GM12878 (cell line): ENCODE measurements at regions not wholly inside any gene's neighbourhood (a gene's known extent, or its start where the extent isn't known, plus 50 kb on each side); places are given as distances from the start of the nearest gene placed in this dataset.

Source experiments
- ATAC-seq: fragments of 200-7000 bp; cut with Tn5 transposase; 3 replicates; pipeline ENCODE4 v1.9.1; 2020; ENCODE audit warnings: mild to moderate bottlenecking, moderate library complexity
- BruUV-seq: library from RNA; stranded (reverse); fragments of 400-500 nt; replicated peaks from 2 replicates; lab custom pipeline; 2021; lab: Mats Ljungman, UMichigan
- CTCF ChIA-PET: fragments of 300-600 bp; sonication (Branson Sonifier 250); formaldehyde crosslinking; extraction: SDS; loops from one replicate; lab custom pipeline; 2021; ENCODE audit warnings: inconsistent platforms; lab: Yijun Ruan, JAX
- POLR2A ChIA-PET: fragments of 350-600 bp; formaldehyde crosslinking; extraction: SDS; loops from one replicate; lab custom pipeline; 2021; ENCODE audit warnings: inconsistent platforms; lab: Charles Lee
- RAD21 ChIA-PET: fragments of 300-600 bp; sonication (Branson Sonifier 250); formaldehyde crosslinking; loops from one replicate; lab custom pipeline; 2023; ENCODE audit warnings: antibody characterized with exemption; ENCODE audit not compliant: unreplicated experiment; lab: Charles Lee
- SMC1A ChIA-PET: fragments of 300-600 bp; sonication (Branson Sonifier 250); formaldehyde crosslinking; loops from one replicate; lab custom pipeline; 2023; ENCODE audit not compliant: unreplicated experiment, uncharacterized antibody; lab: Charles Lee
- DNase-seq: peaks from one replicate; pipeline ENCODE4 v3.0.0-alpha.2; 2011; ENCODE audit warnings: low read depth, low spot score
- FAIRE-seq: peaks from 3 replicates; lab custom pipeline; 2011; peaks lifted over from hg19 to GRCh38; lab: Jason Lieb, UNC
- H2AFZ ChIP-seq: 2 replicates; pipeline ENCODE4 v1.6.0; 2011; ENCODE audit warnings: low read depth, low read length, control low read depth; ENCODE audit not compliant: control insufficient read depth
- H3K27ac ChIP-seq: 2 replicates; pipeline ENCODE4 v1.5.1; 2011; ENCODE audit warnings: control low read depth; ENCODE audit not compliant: control insufficient read depth, insufficient read depth
- H3K27me3 ChIP-seq, 2 experiments: replicated peaks in 1 of 2; 2 replicates each; pipeline versions ENCODE4 v1.6.0 to v1.6.1; 2011; ENCODE audit warnings: low read length in 1 of 2; ENCODE audit not compliant: control insufficient read depth in 2 of 2, insufficient read depth in 2 of 2
- H3K36me3 ChIP-seq, 2 experiments: 2 replicates each; pipeline ENCODE4 v1.5.1; 2011; ENCODE audit warnings: low read length in 1 of 2; ENCODE audit not compliant: control insufficient read depth in 2 of 2, insufficient read depth in 2 of 2
- H3K4me1 ChIP-seq: 2 replicates; pipeline ENCODE4 v1.6.1; 2011; ENCODE audit warnings: mild to moderate bottlenecking, low read length, moderate library complexity, mixed read lengths; ENCODE audit not compliant: control insufficient read depth, insufficient read depth
- H3K4me2 ChIP-seq: 2 replicates; pipeline ENCODE4 v1.6.0; 2011; ENCODE audit warnings: control low read depth; ENCODE audit not compliant: control insufficient read depth, insufficient read depth
- H3K4me3 ChIP-seq: fragments of 200-600 bp; sonication (generic); 2 replicates; pipeline ENCODE4 v1.5.1; 2016
- H3K79me2 ChIP-seq: 2 replicates; pipeline ENCODE4 v1.6.0; 2011; ENCODE audit warnings: low read length; ENCODE audit not compliant: control insufficient read depth, insufficient read depth
- H3K9ac ChIP-seq: 2 replicates; pipeline ENCODE4 v1.8.0; 2011; ENCODE audit warnings: low read length, control low read depth, mixed read lengths; ENCODE audit not compliant: control insufficient read depth, insufficient read depth
- H3K9me3 ChIP-seq: replicated peaks from 3 replicates; pipeline ENCODE4 v1.5.1; 2011; ENCODE audit warnings: mild to moderate bottlenecking, low read length; ENCODE audit not compliant: control insufficient read depth, insufficient read depth
- H4K20me1 ChIP-seq: 2 replicates; pipeline ENCODE4 v1.6.0; 2011; ENCODE audit not compliant: control insufficient read depth, insufficient read depth
- EGR1 ChIP-seq, 2 experiments: IDR thresholded peaks; 1 replicate in 1 of 2; 2 replicates in 1 of 2; pipeline ENCODE4 v1.6.1; 2011 to 2012; ENCODE audit warnings: low read depth in 2 of 2, low read length in 2 of 2, borderline replicate concordance in 1 of 2, mild to moderate bottlenecking in 1 of 2, moderate library complexity in 1 of 2
- FOXK2 ChIP-seq: fragments of 450-650 bp; IDR thresholded peaks from 2 replicates; pipeline ENCODE4 v1.6.1; 2017; ENCODE audit warnings: mild to moderate bottlenecking, moderate library complexity
- HCFC1 ChIP-seq: fragments of 150-350 bp; IDR thresholded peaks from 2 replicates; pipeline ENCODE4 v1.6.1; 2014; ENCODE audit warnings: low read length
- IRF4 ChIP-seq: IDR thresholded peaks from 2 replicates; pipeline ENCODE4 v1.6.1; 2011; ENCODE audit warnings: low read depth, low read length
- NFIC ChIP-seq: IDR thresholded peaks from 2 replicates; pipeline ENCODE4 v1.6.1; 2012; ENCODE audit warnings: low read depth, mild to moderate bottlenecking, inconsistent platforms, low read length, moderate library complexity
- ZNF217 ChIP-seq: fragments of 450-650 bp; IDR thresholded peaks from 2 replicates; pipeline ENCODE4 v1.6.1; 2017; ENCODE audit warnings: antibody characterized with exemption, mild to moderate bottlenecking
- WGBS: methylation state at CpG from one replicate; pipeline ENCODE4 v1.1.6; 2016; ENCODE audit warnings: low lambda C conversion rate; ENCODE audit not compliant: insufficient replicate concordance, insufficient coverage; ENCODE audit errors: missing lambda C conversion rate; 5-methylcytosine and 5-hydroxymethylcytosine counted together
- in situ Hi-C: fragments of 300-500 bp; cut with MboI; formaldehyde crosslinking; loops from 9 replicates; pipeline ENCODE4 v1.14.3; 2018; ENCODE audit warnings: mixed read lengths
- intact Hi-C: fragments of 100-400 bp; cut with micrococcal nuclease; formaldehyde crosslinking; loops from one replicate; pipeline ENCODE4 v1.14.2; 2022; ENCODE audit not compliant: unreplicated experiment
- TF ChIP-seq, protein P1 (sequence below), 3 experiments: IDR thresholded peaks in 2 of 3; conservative IDR thresholded peaks in 1 of 3; 2 replicates each; pipeline ENCODE4 v1.5.1; 2011; ENCODE audit warnings: low read depth in 3 of 3, low read length in 3 of 3, mild to moderate bottlenecking in 3 of 3, control low read depth in 2 of 3, moderate library complexity in 2 of 3, inconsistent platforms in 1 of 3, mixed read lengths in 1 of 3; ENCODE audit not compliant: control insufficient read depth in 2 of 3, insufficient read depth in 1 of 3; ENCODE audit errors: extremely low read depth in 1 of 3

DNA sequence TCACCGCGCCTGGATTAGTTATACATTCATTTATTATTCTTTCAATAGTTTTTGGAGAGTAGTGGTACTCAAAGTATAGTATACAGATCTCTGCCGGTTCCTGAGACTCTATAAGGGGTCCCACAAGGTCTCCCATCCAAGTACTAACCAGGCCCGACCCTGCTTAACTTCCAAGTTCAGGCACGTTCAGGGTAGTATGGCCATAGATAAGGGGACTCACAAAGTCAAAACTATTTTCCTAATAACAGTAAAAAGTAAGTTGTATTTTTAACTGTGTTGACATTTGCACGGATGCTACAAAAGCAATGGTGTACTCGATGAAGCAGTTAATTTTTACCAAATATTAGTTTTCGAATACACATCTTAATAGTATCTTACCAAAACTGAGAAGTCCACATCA, 84.4 kb upstream of the STK26 start:
- Histone ChIP-seq H3K79me2 (no peaks in the 10 kb centered on the region), H3K4me3 (no peak overlapping the region), H3K4me2 (no peak overlapping the region), H3K4me1 (no peaks in the 10 kb centered on the region), H3K9ac (no peak overlapping the region), H3K27me3 (no peaks in the 10 kb centered on the region; a peak in 1 of 4 replicates), H3K27ac (no peak overlapping the region), H3K36me3 (no peaks in the 10 kb centered on the region), H3K9me3 (no peaks in the 10 kb centered on the region), H2AFZ (no peak overlapping the region), H4K20me1 (no peaks in the 10 kb centered on the region)
- SMC1A ChIA-PET = no interaction called here
- WGBS = 32% methylated on average over 8 of the region's 8 CpGs
- RAD21 ChIA-PET = no interaction called here
- TF ChIP-seq FOXK2 (no peak), ZNF217 (no peak), HCFC1 (no peak), NFIC (no peak)
- TF ChIP-seq, protein P1, sequence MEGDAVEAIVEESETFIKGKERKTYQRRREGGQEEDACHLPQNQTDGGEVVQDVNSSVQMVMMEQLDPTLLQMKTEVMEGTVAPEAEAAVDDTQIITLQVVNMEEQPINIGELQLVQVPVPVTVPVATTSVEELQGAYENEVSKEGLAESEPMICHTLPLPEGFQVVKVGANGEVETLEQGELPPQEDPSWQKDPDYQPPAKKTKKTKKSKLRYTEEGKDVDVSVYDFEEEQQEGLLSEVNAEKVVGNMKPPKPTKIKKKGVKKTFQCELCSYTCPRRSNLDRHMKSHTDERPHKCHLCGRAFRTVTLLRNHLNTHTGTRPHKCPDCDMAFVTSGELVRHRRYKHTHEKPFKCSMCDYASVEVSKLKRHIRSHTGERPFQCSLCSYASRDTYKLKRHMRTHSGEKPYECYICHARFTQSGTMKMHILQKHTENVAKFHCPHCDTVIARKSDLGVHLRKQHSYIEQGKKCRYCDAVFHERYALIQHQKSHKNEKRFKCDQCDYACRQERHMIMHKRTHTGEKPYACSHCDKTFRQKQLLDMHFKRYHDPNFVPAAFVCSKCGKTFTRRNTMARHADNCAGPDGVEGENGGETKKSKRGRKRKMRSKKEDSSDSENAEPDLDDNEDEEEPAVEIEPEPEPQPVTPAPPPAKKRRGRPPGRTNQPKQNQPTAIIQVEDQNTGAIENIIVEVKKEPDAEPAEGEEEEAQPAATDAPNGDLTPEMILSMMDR (IDR thresholded peaks at IDR 0.05 in 2 of 3, conservative IDR thresholded peaks at IDR 0.05 in 1 of 3; ENCODE audit: control insufficient read depth in 2 of 3, extremely low read depth in 1 of 3, insufficient read depth in 1 of 3, low read depth in 3 of 3, low read length in 3 of 3) = no peak
- BruUV-seq = no TSS peak
- FAIRE-seq = no peak
- DNase-seq = no peak
- intact Hi-C loops (no loop called here), in situ Hi-C loops (no loop called here)
- POLR2A ChIA-PET = no interaction called here
- no peak for ATAC-seq
- CTCF ChIA-PET = no interaction called here

DNA sequence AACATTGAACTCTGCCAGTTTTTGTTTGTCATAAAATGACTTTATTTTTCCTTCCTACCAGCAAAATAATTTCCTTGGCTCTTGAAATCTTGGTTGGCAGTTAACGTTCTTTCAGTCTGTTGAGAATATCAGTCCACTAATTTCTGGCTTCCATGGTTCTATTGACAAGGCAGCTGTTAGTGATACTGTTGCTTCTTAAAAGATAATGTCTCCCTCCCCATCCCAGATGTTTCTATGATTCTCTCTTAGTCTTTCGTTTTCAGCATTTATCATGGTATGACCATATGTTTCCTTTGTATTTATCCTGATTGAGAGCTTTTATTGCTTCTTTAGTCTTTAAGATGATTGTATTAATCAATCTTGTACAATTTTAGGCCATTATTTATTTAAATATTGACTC, 81.1 kb upstream of the STK26 start:
- no peak overlapping the region for H2AFZ ChIP-seq
- peak; percentile 61 for FAIRE-seq
- H3K9me3 ChIP-seq = no peaks in the 10 kb centered on the region
- POLR2A ChIA-PET = no interaction called here
- H3K27me3 ChIP-seq = peaks cover 0 to 2% of the 10 kb centered on the region in 2 experiments; a peak in 1 of 4 replicates
- intact Hi-C loops (no loop called here), in situ Hi-C loops (no loop called here)
- ATAC-seq = no peak
- no peak overlapping the region for H3K4me3 ChIP-seq
- SMC1A ChIA-PET = no interaction called here
- CTCF ChIA-PET = interaction anchor here (0.6 kb wide), 1 partner anchor 911 kb away, joined by 3 read pairs; no protein-coding TSS in a partner anchor
- 45% methylated on average over 2 of the region's 2 CpGs for WGBS
- no peaks in the 10 kb centered on the region for H3K79me2 ChIP-seq
- RAD21 ChIA-PET = no interaction called here
- no peaks in the 10 kb centered on the region for H3K36me3 ChIP-seq
- no peaks in the 10 kb centered on the region for H4K20me1 ChIP-seq
- H3K4me2 ChIP-seq = no peak overlapping the region
- BruUV-seq = no TSS peak
- H3K27ac ChIP-seq = no peak overlapping the region
- TF ChIP-seq IRF4 = no peak
- TF ChIP-seq EGR1 (IDR thresholded peaks at IDR 0.05; ENCODE audit: borderline replicate concordance in 1 of 2, low read depth in 2 of 2, low read length in 2 of 2) = no peak
- H3K9ac ChIP-seq = no peak overlapping the region
- no peak for DNase-seq
- no peaks in the 10 kb centered on the region for H3K4me1 ChIP-seq
